ENCODE measurements at regions not wholly inside any gene's neighbourhood (a gene's known extent, or its start where the extent isn't known, plus 50 kb on each side); places are given as distances from the start of the nearest gene placed in this dataset.

DNA sequence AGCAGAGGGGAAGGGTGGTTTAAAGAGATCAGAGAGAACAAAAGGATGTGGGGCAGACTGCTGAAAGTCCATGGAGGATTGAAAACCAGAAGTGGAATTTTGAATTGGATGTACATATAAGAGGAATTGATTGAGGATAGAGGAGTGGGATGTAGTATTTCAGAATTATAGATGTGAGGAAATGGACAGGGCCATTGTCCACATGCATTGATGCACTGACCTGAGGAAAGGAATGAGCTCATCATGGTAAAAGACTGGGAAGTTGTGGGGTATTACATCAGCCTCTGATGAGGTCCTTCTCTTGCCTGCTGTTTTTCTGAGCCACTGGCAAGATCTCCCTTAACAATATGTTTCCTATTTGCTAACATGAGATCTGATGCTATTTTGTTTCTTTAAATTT is 365.7 kb upstream of the FANCL start:
- TF ChIP-seq, protein P1, sequence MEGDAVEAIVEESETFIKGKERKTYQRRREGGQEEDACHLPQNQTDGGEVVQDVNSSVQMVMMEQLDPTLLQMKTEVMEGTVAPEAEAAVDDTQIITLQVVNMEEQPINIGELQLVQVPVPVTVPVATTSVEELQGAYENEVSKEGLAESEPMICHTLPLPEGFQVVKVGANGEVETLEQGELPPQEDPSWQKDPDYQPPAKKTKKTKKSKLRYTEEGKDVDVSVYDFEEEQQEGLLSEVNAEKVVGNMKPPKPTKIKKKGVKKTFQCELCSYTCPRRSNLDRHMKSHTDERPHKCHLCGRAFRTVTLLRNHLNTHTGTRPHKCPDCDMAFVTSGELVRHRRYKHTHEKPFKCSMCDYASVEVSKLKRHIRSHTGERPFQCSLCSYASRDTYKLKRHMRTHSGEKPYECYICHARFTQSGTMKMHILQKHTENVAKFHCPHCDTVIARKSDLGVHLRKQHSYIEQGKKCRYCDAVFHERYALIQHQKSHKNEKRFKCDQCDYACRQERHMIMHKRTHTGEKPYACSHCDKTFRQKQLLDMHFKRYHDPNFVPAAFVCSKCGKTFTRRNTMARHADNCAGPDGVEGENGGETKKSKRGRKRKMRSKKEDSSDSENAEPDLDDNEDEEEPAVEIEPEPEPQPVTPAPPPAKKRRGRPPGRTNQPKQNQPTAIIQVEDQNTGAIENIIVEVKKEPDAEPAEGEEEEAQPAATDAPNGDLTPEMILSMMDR (IDR thresholded peaks at IDR 0.05): no peak
- TF ChIP-seq, protein P2, sequence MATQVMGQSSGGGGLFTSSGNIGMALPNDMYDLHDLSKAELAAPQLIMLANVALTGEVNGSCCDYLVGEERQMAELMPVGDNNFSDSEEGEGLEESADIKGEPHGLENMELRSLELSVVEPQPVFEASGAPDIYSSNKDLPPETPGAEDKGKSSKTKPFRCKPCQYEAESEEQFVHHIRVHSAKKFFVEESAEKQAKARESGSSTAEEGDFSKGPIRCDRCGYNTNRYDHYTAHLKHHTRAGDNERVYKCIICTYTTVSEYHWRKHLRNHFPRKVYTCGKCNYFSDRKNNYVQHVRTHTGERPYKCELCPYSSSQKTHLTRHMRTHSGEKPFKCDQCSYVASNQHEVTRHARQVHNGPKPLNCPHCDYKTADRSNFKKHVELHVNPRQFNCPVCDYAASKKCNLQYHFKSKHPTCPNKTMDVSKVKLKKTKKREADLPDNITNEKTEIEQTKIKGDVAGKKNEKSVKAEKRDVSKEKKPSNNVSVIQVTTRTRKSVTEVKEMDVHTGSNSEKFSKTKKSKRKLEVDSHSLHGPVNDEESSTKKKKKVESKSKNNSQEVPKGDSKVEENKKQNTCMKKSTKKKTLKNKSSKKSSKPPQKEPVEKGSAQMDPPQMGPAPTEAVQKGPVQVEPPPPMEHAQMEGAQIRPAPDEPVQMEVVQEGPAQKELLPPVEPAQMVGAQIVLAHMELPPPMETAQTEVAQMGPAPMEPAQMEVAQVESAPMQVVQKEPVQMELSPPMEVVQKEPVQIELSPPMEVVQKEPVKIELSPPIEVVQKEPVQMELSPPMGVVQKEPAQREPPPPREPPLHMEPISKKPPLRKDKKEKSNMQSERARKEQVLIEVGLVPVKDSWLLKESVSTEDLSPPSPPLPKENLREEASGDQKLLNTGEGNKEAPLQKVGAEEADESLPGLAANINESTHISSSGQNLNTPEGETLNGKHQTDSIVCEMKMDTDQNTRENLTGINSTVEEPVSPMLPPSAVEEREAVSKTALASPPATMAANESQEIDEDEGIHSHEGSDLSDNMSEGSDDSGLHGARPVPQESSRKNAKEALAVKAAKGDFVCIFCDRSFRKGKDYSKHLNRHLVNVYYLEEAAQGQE (IDR thresholded peaks at IDR 0.05; ENCODE audit: insufficient read depth in 1 of 2, low read depth in 2 of 2, low read length in 1 of 2): no peak
- TF ChIP-seq POLR2AphosphoS5 (IDR thresholded peaks at IDR 0.05; ENCODE audit: low read depth, low read length): no peak
